ENCODE measurements at regions not wholly inside any gene's neighbourhood (a gene's known extent, or its start where the extent isn't known, plus 50 kb on each side); places are given as distances from the start of the nearest gene placed in this dataset.

DNA sequence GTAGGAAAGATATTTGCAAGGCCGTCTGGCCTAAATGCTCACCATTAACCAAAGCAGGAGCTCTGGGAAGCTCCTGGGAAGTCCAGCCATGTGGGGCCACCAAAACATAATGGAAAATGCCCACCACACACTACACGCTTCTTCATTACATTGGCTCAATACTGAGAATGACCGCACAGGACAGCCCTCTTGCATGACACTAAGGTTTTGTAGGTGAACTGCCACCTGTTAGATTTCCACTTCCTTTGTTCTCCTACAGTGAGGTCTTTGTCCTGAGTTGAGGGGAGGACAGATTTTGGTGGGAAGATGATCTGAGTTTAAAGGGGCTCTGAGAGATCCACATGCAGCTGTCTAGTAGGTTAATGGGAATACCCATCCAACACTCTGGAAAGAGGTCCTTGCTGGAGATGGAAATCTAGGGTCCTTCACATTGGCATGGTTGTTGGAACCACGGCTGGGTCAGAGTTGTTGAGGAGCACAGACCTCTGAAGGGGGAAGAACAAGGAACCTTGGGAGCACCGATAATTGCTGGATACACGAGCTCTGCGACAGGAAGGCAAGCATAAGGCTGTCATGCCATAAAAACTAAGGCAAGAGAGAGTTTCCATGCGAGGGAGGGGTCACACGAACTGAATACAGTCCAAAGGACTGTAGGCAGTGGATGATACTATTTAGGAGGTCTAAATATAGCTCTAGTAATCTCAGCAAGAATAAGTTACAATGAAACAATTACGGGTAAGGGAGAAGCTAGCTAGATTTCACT, 105.5 kb upstream of the IRF2BP2 start:
- no peak for DNase-seq
- WGBS (ENCODE audit: extremely low coverage, insufficient coverage, insufficient read length), result no CpG with 5 or more reads among the region's 10 CpGs
- H4K12ac ChIP-seq (ENCODE audit: low read depth, low read length), result no peak overlapping the region

DNA sequence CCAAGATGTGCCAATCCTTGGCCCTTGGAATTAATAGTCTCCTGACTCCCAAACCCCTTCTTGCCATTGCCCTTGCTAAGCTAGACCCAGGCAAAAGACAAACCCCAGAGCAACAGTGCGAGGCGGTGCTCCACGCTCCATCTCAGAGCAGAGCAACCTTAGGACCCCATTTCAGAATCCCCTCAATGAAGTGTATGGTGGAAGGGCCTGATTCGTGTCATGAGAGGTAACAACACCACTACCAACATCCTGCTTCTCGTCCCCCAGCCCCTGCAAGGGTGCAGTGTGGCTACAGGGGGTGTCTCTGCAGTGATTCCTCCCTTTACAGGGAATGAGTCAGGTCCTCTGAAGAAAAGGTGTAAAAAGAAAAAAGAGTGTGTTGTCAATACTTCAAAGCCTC, 103.9 kb upstream of the IRF2BP2 start:
- H4K12ac ChIP-seq (ENCODE audit: low read depth, low read length), result no peak overlapping the region
- H4K8ac ChIP-seq (ENCODE audit: low read depth, low read length), result no peak overlapping the region
- H3K23ac ChIP-seq (ENCODE audit: low read length), result no peak overlapping the region
- H3K36me3 ChIP-seq (ENCODE audit: control insufficient read depth in 1 of 2, insufficient read depth in 2 of 2, low read length in 2 of 2), result no peaks in the 10 kb centered on the region
- no peak overlapping the region for H3K14ac ChIP-seq (ENCODE audit: low read length)
- H3K27ac ChIP-seq (ENCODE audit: low read depth, low read length), result no peak overlapping the region
- H2AK5ac ChIP-seq (ENCODE audit: low read length), result no peak overlapping the region
- no peak overlapping the region for H4K91ac ChIP-seq (ENCODE audit: low read depth, low read length)
- H3K9ac ChIP-seq (ENCODE audit: low read length), result no peak overlapping the region
- no peak overlapping the region for H3K18ac ChIP-seq (ENCODE audit: low read length)
- peaks cover 7% of the 10 kb centered on the region for H3K79me1 ChIP-seq (ENCODE audit: low read length)
- H3K9me3 ChIP-seq (ENCODE audit: insufficient read depth, low read depth, low read length), result no peaks in the 10 kb centered on the region
- H3K79me2 ChIP-seq (ENCODE audit: control insufficient read depth, insufficient read depth, low read length, poor library complexity), result no peaks in the 10 kb centered on the region
- H3K4me2 ChIP-seq (ENCODE audit: low read length), result no peak overlapping the region
- DNase-seq, result no peak
- no CpG with 5 or more reads among the region's 5 CpGs for WGBS (ENCODE audit: extremely low coverage, insufficient coverage, insufficient read length)
- no peaks in the 10 kb centered on the region for H3K27me3 ChIP-seq (ENCODE audit: insufficient read depth, low read length)
- no peak overlapping the region for H3K4ac ChIP-seq (ENCODE audit: low read depth, low read length)
- no peak overlapping the region for H2BK12ac ChIP-seq (ENCODE audit: low read length)
- H2BK5ac ChIP-seq (ENCODE audit: low read depth, low read length, poor library complexity), result no peak overlapping the region
- peaks cover 8 to 9% of the 10 kb centered on the region in 2 experiments for H3K4me1 ChIP-seq (ENCODE audit: control insufficient read depth in 1 of 2, insufficient read depth in 2 of 2, low read length in 2 of 2)
- no peak overlapping the region for H2AFZ ChIP-seq (ENCODE audit: insufficient read depth, low read length, poor library complexity)
- no peak overlapping the region for H2BK120ac ChIP-seq (ENCODE audit: insufficient read depth, low read length, poor library complexity)
- H3K4me3 ChIP-seq (ENCODE audit: low read depth, low read length), result no peak overlapping the region

More for the DNA sequence above, 105.5 kb upstream of the IRF2BP2 start:
- Histone ChIP-seq H3K14ac (ENCODE audit: low read length) (no peak overlapping the region), H3K9ac (ENCODE audit: low read length) (no peak overlapping the region), H3K36me3 (ENCODE audit: control insufficient read depth in 1 of 2, insufficient read depth in 2 of 2, low read length in 2 of 2) (no peaks in the 10 kb centered on the region), H3K79me1 (ENCODE audit: low read length) (peaks cover 6% of the 10 kb centered on the region), H3K27ac (ENCODE audit: low read depth, low read length) (no peak overlapping the region), H3K4me3 (ENCODE audit: low read depth, low read length) (no peak overlapping the region), H4K91ac (ENCODE audit: low read depth, low read length) (no peak overlapping the region), H3K4me2 (ENCODE audit: low read length) (no peak overlapping the region), H2AFZ (ENCODE audit: insufficient read depth, low read length, poor library complexity) (no peak overlapping the region), H2BK120ac (ENCODE audit: insufficient read depth, low read length, poor library complexity) (no peak overlapping the region), H3K27me3 (ENCODE audit: insufficient read depth, low read length) (no peaks in the 10 kb centered on the region), H2BK12ac (ENCODE audit: low read length) (no peak overlapping the region), H3K23ac (ENCODE audit: low read length) (no peak overlapping the region), H3K4ac (ENCODE audit: low read depth, low read length) (no peak overlapping the region), H3K4me1 (ENCODE audit: control insufficient read depth in 1 of 2, insufficient read depth in 2 of 2, low read length in 2 of 2) (peaks cover 0 to 5% of the 10 kb centered on the region in 2 experiments), H4K8ac (ENCODE audit: low read depth, low read length) (no peak overlapping the region), H3K79me2 (ENCODE audit: control insufficient read depth, insufficient read depth, low read length, poor library complexity) (no peaks in the 10 kb centered on the region), H3K9me3 (ENCODE audit: insufficient read depth, low read depth, low read length) (no peaks in the 10 kb centered on the region), H2BK5ac (ENCODE audit: low read depth, low read length, poor library complexity) (no peak overlapping the region), H3K18ac (ENCODE audit: low read length) (no peak overlapping the region), H2AK5ac (ENCODE audit: low read length) (peak overlapping the region; percentile 28)

DNA sequence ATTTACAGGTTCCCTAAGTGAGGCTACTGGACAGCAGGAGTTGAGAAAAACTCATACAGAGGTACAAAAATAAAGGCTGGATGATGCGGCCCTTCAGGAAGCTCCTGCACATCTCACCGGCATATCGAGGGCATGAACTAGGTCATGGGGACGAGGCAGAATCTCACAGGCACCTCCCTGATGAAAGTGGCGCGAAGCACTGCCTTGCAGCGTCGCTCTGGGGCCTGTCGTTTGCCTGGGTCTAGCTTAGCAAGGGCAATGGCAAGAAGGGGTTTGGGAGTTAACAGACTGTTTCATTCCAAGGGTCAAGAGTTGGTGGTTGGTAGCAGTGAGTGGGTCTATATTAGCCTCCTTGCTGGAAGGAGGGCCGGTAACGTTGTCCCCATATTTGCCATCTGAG, 103.5 kb upstream of the IRF2BP2 start:
- peaks cover 8 to 10% of the 10 kb centered on the region in 2 experiments for H3K4me1 ChIP-seq (ENCODE audit: control insufficient read depth in 1 of 2, insufficient read depth in 2 of 2, low read length in 2 of 2)
- H3K9ac ChIP-seq (ENCODE audit: low read length), result no peak overlapping the region
- no peak overlapping the region for H3K4me2 ChIP-seq (ENCODE audit: low read length)
- no peak overlapping the region for H3K23ac ChIP-seq (ENCODE audit: low read length)
- H3K27me3 ChIP-seq (ENCODE audit: insufficient read depth, low read length), result no peaks in the 10 kb centered on the region
- no peak overlapping the region for H3K18ac ChIP-seq (ENCODE audit: low read length)
- H3K4ac ChIP-seq (ENCODE audit: low read depth, low read length), result no peak overlapping the region
- no peak overlapping the region for H2BK120ac ChIP-seq (ENCODE audit: insufficient read depth, low read length, poor library complexity)
- H2AFZ ChIP-seq (ENCODE audit: insufficient read depth, low read length, poor library complexity), result no peak overlapping the region
- no peak overlapping the region for H2BK12ac ChIP-seq (ENCODE audit: low read length)
- DNase-seq, result no peak
- H3K4me3 ChIP-seq (ENCODE audit: low read depth, low read length), result no peak overlapping the region
- no peak overlapping the region for H2BK5ac ChIP-seq (ENCODE audit: low read depth, low read length, poor library complexity)
- peak overlapping the region; percentile 20 for H2AK5ac ChIP-seq (ENCODE audit: low read length)
- H3K14ac ChIP-seq (ENCODE audit: low read length), result no peak overlapping the region
- H4K12ac ChIP-seq (ENCODE audit: low read depth, low read length), result no peak overlapping the region
- no peak overlapping the region for H4K91ac ChIP-seq (ENCODE audit: low read depth, low read length)
- H3K36me3 ChIP-seq (ENCODE audit: control insufficient read depth in 1 of 2, insufficient read depth in 2 of 2, low read length in 2 of 2), result no peaks in the 10 kb centered on the region
- H3K79me2 ChIP-seq (ENCODE audit: control insufficient read depth, insufficient read depth, low read length, poor library complexity), result no peaks in the 10 kb centered on the region
- H4K8ac ChIP-seq (ENCODE audit: low read depth, low read length), result no peak overlapping the region
- H3K79me1 ChIP-seq (ENCODE audit: low read length), result peaks cover 7% of the 10 kb centered on the region
- no peaks in the 10 kb centered on the region for H3K9me3 ChIP-seq (ENCODE audit: insufficient read depth, low read depth, low read length)
- WGBS (ENCODE audit: extremely low coverage, insufficient coverage, insufficient read length), result no CpG with 5 or more reads among the region's 11 CpGs
- H3K27ac ChIP-seq (ENCODE audit: low read depth, low read length), result no peak overlapping the region

DNA sequence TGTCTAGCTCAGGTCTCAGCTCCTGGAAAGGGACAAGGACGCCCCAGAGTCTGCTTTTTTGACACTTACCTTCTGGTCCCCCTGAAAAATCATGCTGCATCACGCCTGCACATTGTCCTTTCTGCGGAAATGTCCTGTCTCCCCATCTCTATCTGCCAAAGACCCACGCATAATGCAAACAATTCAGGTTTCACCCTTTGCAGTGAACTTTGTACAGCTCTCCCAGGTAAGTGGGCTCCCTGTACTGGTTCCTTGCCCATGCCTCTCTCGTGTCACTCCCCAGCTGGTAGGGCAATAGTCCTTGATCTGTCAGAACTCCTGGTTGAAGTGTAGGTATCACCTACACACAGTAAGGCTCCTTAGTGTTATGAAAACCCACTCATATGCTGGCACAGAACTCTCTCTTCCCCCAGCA, 102.9 kb upstream of the IRF2BP2 start:
- H3K9me3 ChIP-seq (ENCODE audit: insufficient read depth, low read depth, low read length), result no peaks in the 10 kb centered on the region
- no peak overlapping the region for H2AFZ ChIP-seq (ENCODE audit: insufficient read depth, low read length, poor library complexity)
- H3K9ac ChIP-seq (ENCODE audit: low read length), result no peak overlapping the region
- WGBS (ENCODE audit: extremely low coverage, insufficient coverage, insufficient read length), result no CpG with 5 or more reads among the region's 5 CpGs
- H3K4ac ChIP-seq (ENCODE audit: low read depth, low read length), result no peak overlapping the region
- H4K12ac ChIP-seq (ENCODE audit: low read depth, low read length), result no peak overlapping the region
- DNase-seq, result no peak
- H3K4me2 ChIP-seq (ENCODE audit: low read length), result no peak overlapping the region
- no peak overlapping the region for H3K14ac ChIP-seq (ENCODE audit: low read length)
- no peaks in the 10 kb centered on the region for H3K79me2 ChIP-seq (ENCODE audit: control insufficient read depth, insufficient read depth, low read length, poor library complexity)
- no peak overlapping the region for H2AK5ac ChIP-seq (ENCODE audit: low read length)
- no peak overlapping the region for H3K18ac ChIP-seq (ENCODE audit: low read length)
- H3K27ac ChIP-seq (ENCODE audit: low read depth, low read length), result no peak overlapping the region
- H3K36me3 ChIP-seq (ENCODE audit: control insufficient read depth in 1 of 2, insufficient read depth in 2 of 2, low read length in 2 of 2), result no peaks in the 10 kb centered on the region
- no peak overlapping the region for H2BK120ac ChIP-seq (ENCODE audit: insufficient read depth, low read length, poor library complexity)
- H3K23ac ChIP-seq (ENCODE audit: low read length), result no peak overlapping the region
- no peak overlapping the region for H2BK12ac ChIP-seq (ENCODE audit: low read length)
- no peaks in the 10 kb centered on the region for H3K27me3 ChIP-seq (ENCODE audit: insufficient read depth, low read length)
- H4K91ac ChIP-seq (ENCODE audit: low read depth, low read length), result no peak overlapping the region
- peaks cover 6% of the 10 kb centered on the region for H3K79me1 ChIP-seq (ENCODE audit: low read length)
- no peak overlapping the region for H4K8ac ChIP-seq (ENCODE audit: low read depth, low read length)
- no peak overlapping the region for H3K4me3 ChIP-seq (ENCODE audit: low read depth, low read length)
- H3K4me1 ChIP-seq (ENCODE audit: control insufficient read depth in 1 of 2, insufficient read depth in 2 of 2, low read length in 2 of 2), result peaks cover 8 to 10% of the 10 kb centered on the region in 2 experiments
- no peak overlapping the region for H2BK5ac ChIP-seq (ENCODE audit: low read depth, low read length, poor library complexity)
